Esophagus squamous epithelium (tissue), 4 donors: ENCODE measurements at regions not wholly inside any gene's neighbourhood (a gene's known extent, or its start where the extent isn't known, plus 50 kb on each side); places are given as distances from the start of the nearest gene placed in this dataset.

ENCODE experiments used
- POLR2A ChIP-seq, 4 donors: fragments of 450-650 bp; IDR thresholded peaks; one replicate each; pipeline ENCODE4 v1.6.1; 2017; ENCODE audit warnings: antibody characterized with exemption in 4 of 4, mild to moderate bottlenecking in 4 of 4, moderate library complexity in 3 of 4
- TF ChIP-seq, protein P1 (sequence below), 6 experiments: fragments of 450-650 bp in 4 of 6; fragments of 200-600 bp in 2 of 6; sonication (generic) in 2 of 6; IDR thresholded peaks; one replicate each; pipeline ENCODE4 v1.5.1; 2016 to 2019; ENCODE audit warnings: antibody characterized with exemption in 6 of 6, mild to moderate bottlenecking in 4 of 6, moderate library complexity in 4 of 6

DNA sequence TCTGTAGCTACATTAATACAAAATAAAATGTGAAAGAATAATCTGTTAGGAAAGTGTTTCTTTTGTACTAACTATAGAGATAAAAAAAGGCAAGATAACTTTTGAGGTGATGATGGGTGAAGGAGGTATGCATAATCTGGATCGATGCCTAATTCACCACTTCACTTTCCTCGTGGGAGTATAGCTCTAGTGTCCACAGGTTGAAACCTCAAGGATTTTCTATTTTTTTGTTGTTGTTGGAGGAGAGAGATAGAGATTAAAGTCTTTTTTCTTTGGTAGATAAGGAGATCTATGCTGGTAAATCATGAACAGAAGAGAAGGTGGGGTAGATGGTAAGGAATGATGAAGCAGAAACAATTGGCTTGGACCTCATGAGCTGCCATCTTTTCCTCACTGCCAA is 635.3 kb upstream of the ZEB2 start:
- TF ChIP-seq, protein P1, sequence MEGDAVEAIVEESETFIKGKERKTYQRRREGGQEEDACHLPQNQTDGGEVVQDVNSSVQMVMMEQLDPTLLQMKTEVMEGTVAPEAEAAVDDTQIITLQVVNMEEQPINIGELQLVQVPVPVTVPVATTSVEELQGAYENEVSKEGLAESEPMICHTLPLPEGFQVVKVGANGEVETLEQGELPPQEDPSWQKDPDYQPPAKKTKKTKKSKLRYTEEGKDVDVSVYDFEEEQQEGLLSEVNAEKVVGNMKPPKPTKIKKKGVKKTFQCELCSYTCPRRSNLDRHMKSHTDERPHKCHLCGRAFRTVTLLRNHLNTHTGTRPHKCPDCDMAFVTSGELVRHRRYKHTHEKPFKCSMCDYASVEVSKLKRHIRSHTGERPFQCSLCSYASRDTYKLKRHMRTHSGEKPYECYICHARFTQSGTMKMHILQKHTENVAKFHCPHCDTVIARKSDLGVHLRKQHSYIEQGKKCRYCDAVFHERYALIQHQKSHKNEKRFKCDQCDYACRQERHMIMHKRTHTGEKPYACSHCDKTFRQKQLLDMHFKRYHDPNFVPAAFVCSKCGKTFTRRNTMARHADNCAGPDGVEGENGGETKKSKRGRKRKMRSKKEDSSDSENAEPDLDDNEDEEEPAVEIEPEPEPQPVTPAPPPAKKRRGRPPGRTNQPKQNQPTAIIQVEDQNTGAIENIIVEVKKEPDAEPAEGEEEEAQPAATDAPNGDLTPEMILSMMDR (IDR thresholded peaks at IDR 0.05) = no peak
- no peak for TF ChIP-seq POLR2A (IDR thresholded peaks at IDR 0.05)
